Cardiac fibroblast (primary cell): ENCODE measurements at regions not wholly inside any gene's neighbourhood (a gene's known extent, or its start where the extent isn't known, plus 50 kb on each side); places are given as distances from the start of the nearest gene placed in this dataset.
"Not testable (repeated sequence)": the region's sequence is repeated elsewhere in the genome, so short reads cannot be mapped to it uniquely, and the experiment has no call there.

Source experiments
- DNase-seq, 2 donors: peaks; one replicate each; pipeline versions ENCODE4 v3.0.0 to v3.0.0-alpha.2; 2010; ENCODE audit warnings: low read depth in 2 of 2
- H3K4me3 ChIP-seq, 2 donors: replicated peaks in 1 of 2; 1 replicate in 1 of 2; 2 replicates in 1 of 2; pipeline ENCODE4 v1.5.1; 2011; ENCODE audit warnings: low read depth in 2 of 2, low read length in 2 of 2, mild to moderate bottlenecking in 2 of 2, moderate library complexity in 1 of 2
- CTCF ChIP-seq: IDR thresholded peaks from one replicate; pipeline ENCODE4 v1.5.1; 2011; ENCODE audit warnings: low read depth, mild to moderate bottlenecking, low read length, inconsistent platforms

- H3K4me3 ChIP-seq = no peak overlapping the region
- TF ChIP-seq CTCF = no peak
Measured at GRCh38 chr1:191508239-191508638, 650.0 kb upstream of the RGS18 start.

GRCh38 chr1:191511480-191511879 is 646.8 kb upstream of the RGS18 start:
- DNase-seq, H3K4me3 ChIP-seq: not testable (repeated sequence)

More at GRCh38 chr1:191508239-191508638, 650.0 kb upstream of the RGS18 start:
- DNase-seq = no peak

GRCh38 chr1:191517826-191518225 is 640.4 kb upstream of the RGS18 start:
- no peak for TF ChIP-seq CTCF
- no peak overlapping the region for H3K4me3 ChIP-seq
- DNase-seq = no peak

- no peak for TF ChIP-seq CTCF
- no peak overlapping the region for H3K4me3 ChIP-seq
- no peak for DNase-seq
Measured at GRCh38 chr1:191519519-191519918, 638.7 kb upstream of the RGS18 start.

GRCh38 chr1:191520345-191520744 is 637.9 kb upstream of the RGS18 start:
- DNase-seq = no peak
- no peak for TF ChIP-seq CTCF
- no peak overlapping the region for H3K4me3 ChIP-seq

GRCh38 chr1:191525944-191526343 is 632.3 kb upstream of the RGS18 start:
- DNase-seq, H3K4me3 ChIP-seq: not testable (repeated sequence)

- H3K4me3 ChIP-seq = no peak overlapping the region
- no peak for DNase-seq
Measured at GRCh38 chr1:191528275-191528674, 630.0 kb upstream of the RGS18 start.

More at GRCh38 chr1:191528275-191528674, 630.0 kb upstream of the RGS18 start:
- TF ChIP-seq CTCF = no peak
